Ovary (tissue), 7 donors: ENCODE measurements at regions not wholly inside any gene's neighbourhood (a gene's known extent, or its start where the extent isn't known, plus 50 kb on each side); places are given as distances from the start of the nearest gene placed in this dataset.

Experiments
- DNase-seq, 5 donors: peaks; one replicate each; pipeline ENCODE4 v3.0.0-alpha.2; 2019 to 2020
- H3K27ac ChIP-seq, 2 donors: fragments of 200-600 bp; one replicate each; pipeline versions ENCODE4 v1.5.1 to v1.8.0; 2019 to 2022
- H3K27me3 ChIP-seq: fragments of 200-600 bp; one replicate; pipeline ENCODE4 v1.8.0; 2022
- H3K36me3 ChIP-seq: fragments of 200-600 bp; sonication (generic); one replicate; pipeline ENCODE4 v1.5.1; 2019
- H3K4me1 ChIP-seq: one replicate; pipeline ENCODE4 v1.8.1; 2013; ENCODE audit warnings: mild to moderate bottlenecking, moderate library complexity; ENCODE audit not compliant: insufficient read depth
- H3K4me3 ChIP-seq: fragments of 200-600 bp; sonication (generic); one replicate; pipeline ENCODE4 v1.5.1; 2017
- H3K9me3 ChIP-seq, 2 donors: fragments of 200-600 bp in 1 of 2; sonication (generic) in 1 of 2; one replicate each; pipeline versions ENCODE4 v1.5.1 to v1.8.1; 2013 to 2019; ENCODE audit warnings: mild to moderate bottlenecking in 1 of 2, moderate library complexity in 1 of 2
- EP300 ChIP-seq: sonication (generic); formaldehyde crosslinking; IDR thresholded peaks from one replicate; pipeline ENCODE4 v1.6.1; 2017; ENCODE audit warnings: antibody characterized with exemption
- POLR2A ChIP-seq: fragments of 450-650 bp; IDR thresholded peaks from one replicate; pipeline ENCODE4 v1.6.1; 2017; ENCODE audit warnings: antibody characterized with exemption, mild to moderate bottlenecking, moderate library complexity
- WGBS, 3 donors: extraction: QIAGEN DNeasy Blood & Tissue Kit in 1 of 3; methylation state at CpG; one replicate each; pipeline versions ENCODE4 v1.1.5 to v1.1.7; 2013 to 2017; 5-methylcytosine and 5-hydroxymethylcytosine counted together
- intact Hi-C, 4 donors: fragments of 100-400 bp; cut with DNase I; formaldehyde crosslinking; loops; one replicate each; pipeline versions ENCODE4 v1.11.0 to v1.15.1; 2022 to 2023
- TF ChIP-seq, protein P1 (sequence below), 3 donors: fragments of 450-650 bp in 2 of 3; fragments of 200-600 bp in 1 of 3; IDR thresholded peaks; one replicate each; pipeline versions ENCODE4 v1.5.1 to v1.8.0; 2016 to 2022; ENCODE audit warnings: antibody characterized with exemption in 3 of 3, mild to moderate bottlenecking in 1 of 3
- donor health status: DM: no; HTN: no; CAD: no; lungs with moderate emphysema.
- donor health status: DM: no; HTN: no; CAD: no.
- donor health status: Bipolar disorder and iron deficiency.
- donor health status: DM: no; HTN: no; CAD: no.
- donor health status: DM: yes; HTN: yes; CAD: no.

DNA sequence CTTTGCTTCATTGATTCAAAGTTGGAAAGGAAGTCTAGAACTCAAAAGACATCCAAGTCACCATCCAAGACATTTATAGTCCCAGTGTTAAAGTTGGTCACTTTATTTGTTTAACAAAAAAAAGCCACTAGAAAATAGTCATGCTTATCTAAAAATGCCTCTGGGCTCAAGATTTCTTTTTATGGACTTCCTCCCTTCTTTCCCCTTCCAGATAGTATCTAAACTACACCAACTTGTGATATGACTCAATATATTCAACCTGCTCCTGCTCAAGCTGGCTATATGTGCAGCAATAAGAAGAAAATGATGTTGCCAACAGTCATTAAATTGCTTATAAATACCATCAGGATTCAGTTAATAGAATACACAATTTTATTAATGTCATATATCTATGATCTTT lies 1177.1 kb downstream of the FLRT2 start:
- H3K36me3 ChIP-seq, result no peaks in the 10 kb centered on the region
- no peak overlapping the region for H3K4me3 ChIP-seq
- H3K27ac ChIP-seq, result no peak overlapping the region
- intact Hi-C loops, result no loop called here
- H3K27me3 ChIP-seq, result no peaks in the 10 kb centered on the region
- no peak for DNase-seq
- no peaks in the 10 kb centered on the region for H3K9me3 ChIP-seq
- TF ChIP-seq POLR2A (no peak), EP300 (no peak)
- TF ChIP-seq, protein P1, sequence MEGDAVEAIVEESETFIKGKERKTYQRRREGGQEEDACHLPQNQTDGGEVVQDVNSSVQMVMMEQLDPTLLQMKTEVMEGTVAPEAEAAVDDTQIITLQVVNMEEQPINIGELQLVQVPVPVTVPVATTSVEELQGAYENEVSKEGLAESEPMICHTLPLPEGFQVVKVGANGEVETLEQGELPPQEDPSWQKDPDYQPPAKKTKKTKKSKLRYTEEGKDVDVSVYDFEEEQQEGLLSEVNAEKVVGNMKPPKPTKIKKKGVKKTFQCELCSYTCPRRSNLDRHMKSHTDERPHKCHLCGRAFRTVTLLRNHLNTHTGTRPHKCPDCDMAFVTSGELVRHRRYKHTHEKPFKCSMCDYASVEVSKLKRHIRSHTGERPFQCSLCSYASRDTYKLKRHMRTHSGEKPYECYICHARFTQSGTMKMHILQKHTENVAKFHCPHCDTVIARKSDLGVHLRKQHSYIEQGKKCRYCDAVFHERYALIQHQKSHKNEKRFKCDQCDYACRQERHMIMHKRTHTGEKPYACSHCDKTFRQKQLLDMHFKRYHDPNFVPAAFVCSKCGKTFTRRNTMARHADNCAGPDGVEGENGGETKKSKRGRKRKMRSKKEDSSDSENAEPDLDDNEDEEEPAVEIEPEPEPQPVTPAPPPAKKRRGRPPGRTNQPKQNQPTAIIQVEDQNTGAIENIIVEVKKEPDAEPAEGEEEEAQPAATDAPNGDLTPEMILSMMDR (IDR thresholded peaks at IDR 0.05), result no peak
- H3K4me1 ChIP-seq, result no peaks in the 10 kb centered on the region

GRCh38 chr14:86683561-86683960 lies 1153.6 kb downstream of the FLRT2 start:
- no peaks in the 10 kb centered on the region for H3K9me3 ChIP-seq
- no peaks in the 10 kb centered on the region for H3K4me1 ChIP-seq
- no peak for DNase-seq
- no peak for TF ChIP-seq EP300
- TF ChIP-seq POLR2A, result no peak
- TF ChIP-seq, protein P1 (IDR thresholded peaks at IDR 0.05), result no peak
- no peak overlapping the region for H3K27ac ChIP-seq
- no peaks in the 10 kb centered on the region for H3K36me3 ChIP-seq
- H3K4me3 ChIP-seq, result no peak overlapping the region
- 89 to 95% (median 92%) methylated on average over 1 of the region's 1 CpG for WGBS, 3 donors
- intact Hi-C loops, result no loop called here
- H3K27me3 ChIP-seq, result no peaks in the 10 kb centered on the region

DNA sequence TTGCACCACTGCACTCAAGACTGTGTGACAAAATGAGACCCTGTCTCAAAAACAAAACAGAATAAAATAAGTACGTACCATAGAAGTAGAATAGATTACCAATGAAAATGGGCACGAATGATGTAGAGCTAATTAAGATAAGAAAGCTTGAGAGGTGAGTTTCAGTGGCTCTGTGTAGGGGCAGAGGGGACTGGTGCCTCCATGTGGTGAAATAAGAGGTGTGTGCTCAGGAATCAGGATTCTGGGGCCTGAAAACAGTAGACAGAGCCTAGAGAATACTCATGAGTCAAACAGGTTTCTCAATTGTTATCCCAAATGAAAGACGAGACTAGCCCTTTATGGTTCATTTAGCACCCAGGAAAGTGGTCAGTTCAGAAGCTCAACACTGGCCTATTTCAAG lies 1145.1 kb downstream of the FLRT2 start:
- no peak overlapping the region for H3K4me3 ChIP-seq
- no peak overlapping the region for H3K27ac ChIP-seq
- no peaks in the 10 kb centered on the region for H3K4me1 ChIP-seq
- no peaks in the 10 kb centered on the region for H3K9me3 ChIP-seq
- H3K36me3 ChIP-seq, result no peaks in the 10 kb centered on the region
- 78 to 86% (median 82%) methylated on average over 3 of the region's 3 CpGs for WGBS, 3 donors
- no peaks in the 10 kb centered on the region for H3K27me3 ChIP-seq
- no peak for DNase-seq
- intact Hi-C loops, result no loop called here
- TF ChIP-seq, protein P1 (IDR thresholded peaks at IDR 0.05), result no peak
- TF ChIP-seq EP300 (no peak), POLR2A (no peak)

DNA sequence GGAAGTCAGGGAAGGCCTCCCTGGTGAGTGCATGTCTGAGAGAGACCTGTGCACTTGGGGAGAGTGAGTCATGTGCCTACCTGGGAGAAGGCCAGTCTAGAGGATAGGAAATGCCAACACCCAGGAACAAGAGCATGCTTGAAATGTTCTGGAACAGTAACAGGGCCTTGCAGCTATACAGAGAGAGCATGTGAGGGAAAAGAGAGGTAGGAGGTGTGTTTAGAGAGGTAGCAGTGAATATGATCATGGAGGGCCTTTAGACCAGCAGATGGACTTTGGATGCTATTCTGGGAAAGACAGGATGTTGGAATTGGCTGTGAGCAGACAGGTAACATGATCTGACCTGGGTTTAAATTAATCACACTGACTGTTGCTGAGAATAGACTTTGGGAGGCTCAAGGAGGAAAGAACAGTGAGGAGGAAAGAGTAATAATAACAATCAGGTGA lies 1143.6 kb downstream of the FLRT2 start:
- no peaks in the 10 kb centered on the region for H3K36me3 ChIP-seq
- H3K27me3 ChIP-seq, result no peaks in the 10 kb centered on the region
- no peaks in the 10 kb centered on the region for H3K9me3 ChIP-seq
- H3K4me1 ChIP-seq, result no peaks in the 10 kb centered on the region
- no peak for DNase-seq
- no peak overlapping the region for H3K27ac ChIP-seq
- H3K4me3 ChIP-seq, result no peak overlapping the region
- TF ChIP-seq EP300, result no peak
- no peak for TF ChIP-seq POLR2A
- TF ChIP-seq, protein P1 (IDR thresholded peaks at IDR 0.05), result no peak
- intact Hi-C loops, result no loop called here

DNA sequence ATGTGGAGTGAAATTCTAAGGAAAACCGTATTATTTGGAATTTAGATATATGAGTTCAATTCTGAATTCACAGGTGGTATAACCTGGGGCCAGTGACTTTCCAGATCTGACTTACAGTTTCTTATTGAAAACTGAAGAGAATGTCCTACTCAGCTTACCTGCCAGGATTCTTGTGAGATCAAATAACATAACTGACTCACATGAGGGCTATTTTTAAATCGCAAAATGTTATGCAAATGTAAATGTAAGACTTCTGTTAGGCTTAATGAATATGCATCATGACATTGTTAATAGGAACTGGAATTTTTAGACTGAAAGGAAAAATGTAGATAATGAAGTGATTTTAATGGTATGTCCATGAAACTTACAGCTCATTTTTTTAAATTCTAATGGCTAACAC lies 1142.1 kb downstream of the FLRT2 start:
- Histone ChIP-seq H3K27me3 (no peaks in the 10 kb centered on the region), H3K9me3 (no peaks in the 10 kb centered on the region), H3K27ac (no peak overlapping the region), H3K4me3 (no peak overlapping the region), H3K36me3 (no peaks in the 10 kb centered on the region), H3K4me1 (no peaks in the 10 kb centered on the region)
- TF ChIP-seq EP300 (no peak), POLR2A (no peak)
- TF ChIP-seq, protein P1 (IDR thresholded peaks at IDR 0.05), result no peak
- no peak for DNase-seq
- intact Hi-C loops, result no loop called here
- 81 to 86% (median 84%) methylated on average over 2 of the region's 2 CpGs for WGBS, 3 donors
